ENCODE measurements at regions not wholly inside any gene's neighbourhood (a gene's known extent, or its start where the extent isn't known, plus 50 kb on each side); places are given as distances from the start of the nearest gene placed in this dataset.

DNA sequence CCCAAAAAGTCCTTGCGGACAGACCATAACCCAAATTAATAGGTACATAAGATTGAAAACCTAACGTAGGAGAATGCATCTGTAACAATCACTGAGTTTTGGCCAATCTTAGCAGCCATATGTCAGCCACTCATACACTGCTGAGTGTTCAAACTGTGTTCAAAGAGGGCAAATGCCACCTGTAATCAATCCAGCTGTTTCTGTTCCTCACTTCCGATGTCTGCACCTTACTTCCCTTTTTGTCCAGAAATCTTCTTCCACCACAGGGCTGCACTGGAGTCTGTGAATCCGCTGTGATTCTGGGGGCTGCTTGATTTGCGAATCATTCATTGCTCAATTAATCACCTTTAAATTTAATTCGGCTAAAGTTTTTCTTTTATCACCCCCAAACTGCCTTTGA, 263.9 kb downstream of the ICE1 start:
- Histone ChIP-seq H3K9ac (no peak overlapping the region), H2AFZ (no peak overlapping the region), H3K4me1 (ENCODE audit: insufficient read depth) (no peaks in the 10 kb centered on the region), H4K20me1 (ENCODE audit: insufficient read depth) (no peaks in the 10 kb centered on the region), H3K4me3 (no peak overlapping the region), H3K27me3 (replicated peaks; ENCODE audit: insufficient read depth) (no peaks in the 10 kb centered on the region), H3K36me3 (ENCODE audit: low read depth) (no peaks in the 10 kb centered on the region), H3K9me3 (ENCODE audit: low read depth) (no peaks in the 10 kb centered on the region), H3K79me2 (ENCODE audit: insufficient read depth) (no peaks in the 10 kb centered on the region), H3K9me2 (ENCODE audit: insufficient read depth) (no peaks in the 10 kb centered on the region), H3F3A (ENCODE audit: insufficient read depth) (no peaks in the 10 kb centered on the region), H3K27ac (no peak overlapping the region), H3K4me2 (ENCODE audit: unreplicated experiment) (no peak overlapping the region)
- TF ChIP-seq EZH2phosphoT487 (IDR thresholded peaks at IDR 0.05; ENCODE audit: insufficient read depth, low read depth) (no peak), EZH2 (IDR thresholded peaks at IDR 0.05; ENCODE audit: insufficient read depth, poor library complexity, severe bottlenecking) (no peak)
- in situ Hi-C loops (cut with MboI): no loop called here
- WGBS, 2 experiments (ENCODE audit: low coverage in 1 of 2, low lambda C conversion rate in 2 of 2, missing lambda C conversion rate in 2 of 2): 20% methylated on average over 6 of the region's 6 CpGs
- no peak for DNase-seq

DNA sequence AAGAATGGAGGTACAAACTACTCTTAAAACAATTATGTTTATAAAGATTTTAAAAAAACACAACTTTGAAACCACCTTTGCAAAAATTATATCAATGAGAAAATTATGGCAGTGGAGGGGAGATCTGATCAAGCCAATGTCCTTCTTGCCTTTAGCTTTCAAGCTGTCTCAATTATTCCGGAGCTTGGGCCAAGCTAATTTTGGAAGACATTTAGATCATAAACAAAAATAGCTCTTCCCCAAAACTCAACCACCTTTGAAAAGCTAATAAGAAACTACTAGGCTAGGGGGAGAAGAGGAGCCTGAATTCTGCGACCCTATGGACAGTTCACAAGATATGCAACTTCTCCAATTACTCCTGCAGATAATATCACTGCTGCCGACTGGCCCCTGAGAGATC, 263.3 kb downstream of the ICE1 start:
- no peaks in the 10 kb centered on the region for H3F3A ChIP-seq (ENCODE audit: insufficient read depth)
- no peaks in the 10 kb centered on the region for H3K27me3 ChIP-seq (replicated peaks; ENCODE audit: insufficient read depth)
- H3K9me2 ChIP-seq (ENCODE audit: insufficient read depth): no peaks in the 10 kb centered on the region
- H2AFZ ChIP-seq: no peak overlapping the region
- in situ Hi-C loops (cut with MboI): no loop called here
- no peak overlapping the region for H3K9ac ChIP-seq
- no peaks in the 10 kb centered on the region for H3K79me2 ChIP-seq (ENCODE audit: insufficient read depth)
- H3K4me3 ChIP-seq: no peak overlapping the region
- WGBS, 2 experiments (ENCODE audit: low coverage in 1 of 2, low lambda C conversion rate in 2 of 2, missing lambda C conversion rate in 2 of 2): 18 to 21% methylated on average over 3 of the region's 3 CpGs
- TF ChIP-seq EZH2 (IDR thresholded peaks at IDR 0.05; ENCODE audit: insufficient read depth, poor library complexity, severe bottlenecking): no peak
- TF ChIP-seq EZH2phosphoT487 (IDR thresholded peaks at IDR 0.05; ENCODE audit: insufficient read depth, low read depth): no peak
- DNase-seq: no peak
- no peak overlapping the region for H3K4me2 ChIP-seq (ENCODE audit: unreplicated experiment)
- no peaks in the 10 kb centered on the region for H4K20me1 ChIP-seq (ENCODE audit: insufficient read depth)
- no peaks in the 10 kb centered on the region for H3K36me3 ChIP-seq (ENCODE audit: low read depth)
- H3K4me1 ChIP-seq (ENCODE audit: insufficient read depth): no peaks in the 10 kb centered on the region
- H3K9me3 ChIP-seq (ENCODE audit: low read depth): no peaks in the 10 kb centered on the region
- H3K27ac ChIP-seq: no peak overlapping the region

DNA sequence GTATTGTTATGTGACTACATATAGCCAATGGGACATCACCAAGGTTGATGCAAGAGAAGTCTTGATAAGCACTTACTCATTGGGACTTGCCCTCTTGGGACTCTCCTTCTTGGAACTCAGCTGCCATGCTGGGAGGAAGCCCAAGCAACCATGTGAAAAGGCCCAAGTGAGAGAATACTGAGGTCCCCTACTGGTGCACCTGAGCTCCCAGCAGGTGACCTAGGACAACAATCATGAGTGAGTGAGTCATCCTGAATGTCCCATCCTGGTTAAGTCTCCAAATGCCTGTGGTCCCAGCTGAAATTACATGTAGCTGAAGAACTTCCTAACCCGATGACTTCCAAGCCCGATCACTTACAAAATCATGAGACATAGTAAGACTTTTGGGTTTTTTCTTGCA, 260.7 kb downstream of the ICE1 start:
- TF ChIP-seq EZH2phosphoT487 (IDR thresholded peaks at IDR 0.05; ENCODE audit: insufficient read depth, low read depth) (no peak), EZH2 (IDR thresholded peaks at IDR 0.05; ENCODE audit: insufficient read depth, poor library complexity, severe bottlenecking) (no peak)
- no peaks in the 10 kb centered on the region for H3K27me3 ChIP-seq (replicated peaks; ENCODE audit: insufficient read depth)
- H3F3A ChIP-seq (ENCODE audit: insufficient read depth): no peaks in the 10 kb centered on the region
- no peaks in the 10 kb centered on the region for H3K9me2 ChIP-seq (ENCODE audit: insufficient read depth)
- in situ Hi-C loops (cut with MboI): no loop called here
- H3K9ac ChIP-seq: no peak overlapping the region
- H3K36me3 ChIP-seq (ENCODE audit: low read depth): no peaks in the 10 kb centered on the region
- WGBS, 2 experiments (ENCODE audit: low coverage in 1 of 2, low lambda C conversion rate in 2 of 2, missing lambda C conversion rate in 2 of 2): 58 to 68% methylated on average over 2 of the region's 2 CpGs
- H4K20me1 ChIP-seq (ENCODE audit: insufficient read depth): no peaks in the 10 kb centered on the region
- DNase-seq: no peak
- H3K4me1 ChIP-seq (ENCODE audit: insufficient read depth): no peaks in the 10 kb centered on the region
- H3K9me3 ChIP-seq (ENCODE audit: low read depth): no peaks in the 10 kb centered on the region
- no peak overlapping the region for H3K4me3 ChIP-seq
- no peak overlapping the region for H3K27ac ChIP-seq
- H3K4me2 ChIP-seq (ENCODE audit: unreplicated experiment): no peak overlapping the region
- H2AFZ ChIP-seq: no peak overlapping the region
- no peaks in the 10 kb centered on the region for H3K79me2 ChIP-seq (ENCODE audit: insufficient read depth)

DNA sequence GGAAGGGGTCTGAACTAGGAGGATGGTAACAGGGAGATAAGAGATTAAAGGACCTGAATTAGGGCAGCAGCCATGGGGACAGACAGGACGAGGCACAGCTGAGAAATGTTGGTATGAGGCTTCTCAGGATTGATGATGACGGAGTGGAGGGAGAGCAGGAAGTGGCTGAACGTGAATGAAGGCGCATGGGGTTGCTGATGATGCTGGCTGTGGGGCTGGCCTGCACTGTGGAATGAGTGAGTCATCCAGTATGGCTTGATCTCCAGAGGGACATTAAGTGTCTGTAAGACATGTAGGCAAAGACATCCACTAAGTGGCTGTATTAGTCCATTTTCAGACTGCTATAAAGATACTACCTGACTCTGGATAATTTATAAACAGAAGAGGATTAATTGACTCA, 256.4 kb downstream of the ICE1 start:
- no peak overlapping the region for H3K4me3 ChIP-seq
- no peaks in the 10 kb centered on the region for H3K4me1 ChIP-seq (ENCODE audit: insufficient read depth)
- whole genome bisulfite sequencing, 2 experiments (ENCODE audit: low coverage in 1 of 2, low lambda C conversion rate in 2 of 2, missing lambda C conversion rate in 2 of 2): 8 to 14% methylated on average over 4 of the region's 4 CpGs
- no peak overlapping the region for H3K9ac ChIP-seq
- H3K9me3 ChIP-seq (ENCODE audit: low read depth): no peaks in the 10 kb centered on the region
- DNase-seq: no peak
- H3K27me3 ChIP-seq (replicated peaks; ENCODE audit: insufficient read depth): no peaks in the 10 kb centered on the region
- no peak overlapping the region for H3K27ac ChIP-seq
- TF ChIP-seq EZH2phosphoT487 (IDR thresholded peaks at IDR 0.05; ENCODE audit: insufficient read depth, low read depth) (no peak), EZH2 (IDR thresholded peaks at IDR 0.05; ENCODE audit: insufficient read depth, poor library complexity, severe bottlenecking) (no peak)
- no peaks in the 10 kb centered on the region for H3K9me2 ChIP-seq (ENCODE audit: insufficient read depth)
- in situ Hi-C loops (cut with MboI): no loop called here
- H4K20me1 ChIP-seq (ENCODE audit: insufficient read depth): no peaks in the 10 kb centered on the region
- no peak overlapping the region for H2AFZ ChIP-seq
- H3F3A ChIP-seq (ENCODE audit: insufficient read depth): no peaks in the 10 kb centered on the region
- no peaks in the 10 kb centered on the region for H3K79me2 ChIP-seq (ENCODE audit: insufficient read depth)
- no peaks in the 10 kb centered on the region for H3K36me3 ChIP-seq (ENCODE audit: low read depth)
- H3K4me2 ChIP-seq (ENCODE audit: unreplicated experiment): no peak overlapping the region

DNA sequence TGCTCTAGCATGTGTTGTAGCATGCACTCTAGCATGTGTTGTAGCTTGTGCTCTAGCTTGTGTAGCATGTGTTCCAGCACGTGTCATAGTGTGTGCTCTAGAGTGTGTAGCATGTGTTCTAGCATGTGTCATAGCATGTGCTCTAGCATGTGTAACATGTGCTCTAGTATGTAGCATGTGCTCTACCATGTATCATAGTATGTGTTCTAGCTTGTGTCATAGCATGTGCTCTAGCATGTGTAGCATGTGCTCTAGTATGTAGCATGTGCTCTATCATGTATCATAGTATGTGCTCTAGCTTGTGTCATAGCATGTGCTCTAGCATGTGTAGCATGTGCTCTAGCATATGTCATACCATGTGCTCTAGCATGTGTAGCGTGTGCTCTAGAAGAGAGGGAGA, 255.3 kb downstream of the ICE1 start:
- Histone ChIP-seq H3K4me2 (ENCODE audit: unreplicated experiment) (no peak overlapping the region), H4K20me1 (ENCODE audit: insufficient read depth) (no peaks in the 10 kb centered on the region), H3K79me2 (ENCODE audit: insufficient read depth) (no peaks in the 10 kb centered on the region), H3K9me2 (ENCODE audit: insufficient read depth) (no peaks in the 10 kb centered on the region), H2AFZ (no peak overlapping the region), H3K36me3 (ENCODE audit: low read depth) (no peaks in the 10 kb centered on the region), H3F3A (ENCODE audit: insufficient read depth) (no peaks in the 10 kb centered on the region), H3K9ac (no peak overlapping the region), H3K4me3 (no peak overlapping the region), H3K27ac (no peak overlapping the region), H3K27me3 (replicated peaks; ENCODE audit: insufficient read depth) (no peaks in the 10 kb centered on the region), H3K4me1 (ENCODE audit: insufficient read depth) (no peaks in the 10 kb centered on the region), H3K9me3 (ENCODE audit: low read depth) (no peaks in the 10 kb centered on the region)
- in situ Hi-C loops (cut with MboI): no loop called here
- TF ChIP-seq EZH2phosphoT487 (IDR thresholded peaks at IDR 0.05; ENCODE audit: insufficient read depth, low read depth) (no peak), EZH2 (IDR thresholded peaks at IDR 0.05; ENCODE audit: insufficient read depth, poor library complexity, severe bottlenecking) (no peak)
- 8 to 9% methylated on average over 2 of the region's 2 CpGs for WGBS, 2 experiments (ENCODE audit: low coverage in 1 of 2, low lambda C conversion rate in 2 of 2, missing lambda C conversion rate in 2 of 2)
- no peak for DNase-seq

All from GM23248 (cell line).